NCI-H2081 (cell line): ENCODE measurements at regions not wholly inside any gene's neighbourhood (a gene's known extent, or its start where the extent isn't known, plus 50 kb on each side); places are given as distances from the start of the nearest gene placed in this dataset.

ENCODE experiments used
- DNase-seq, 2 experiments: peaks; one replicate each; lab custom pipeline; 2025; lab: John Stamatoyannopoulos, UW

DNA sequence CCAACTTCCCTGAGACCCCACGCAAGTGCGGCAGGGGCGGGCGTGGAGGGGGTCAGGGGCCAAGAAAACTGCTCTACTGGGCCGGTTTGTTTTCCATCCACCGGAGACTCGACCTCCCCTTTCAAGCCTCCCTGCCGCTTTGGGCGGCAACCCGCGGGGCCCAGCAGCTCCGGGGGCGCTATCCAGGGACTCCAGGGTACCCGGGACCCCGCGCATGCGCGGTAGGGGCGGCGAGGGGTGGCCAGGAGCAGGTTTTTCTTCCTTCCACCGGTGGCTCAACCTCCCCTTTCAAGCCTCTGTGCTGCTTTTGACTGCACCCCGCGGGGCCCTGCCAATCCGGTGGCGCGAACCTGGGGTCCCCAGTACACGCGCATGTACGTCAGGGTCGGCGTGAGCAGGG lies 323.5 kb downstream of the ALG10 start:
- DNase-seq = no peak

DNA sequence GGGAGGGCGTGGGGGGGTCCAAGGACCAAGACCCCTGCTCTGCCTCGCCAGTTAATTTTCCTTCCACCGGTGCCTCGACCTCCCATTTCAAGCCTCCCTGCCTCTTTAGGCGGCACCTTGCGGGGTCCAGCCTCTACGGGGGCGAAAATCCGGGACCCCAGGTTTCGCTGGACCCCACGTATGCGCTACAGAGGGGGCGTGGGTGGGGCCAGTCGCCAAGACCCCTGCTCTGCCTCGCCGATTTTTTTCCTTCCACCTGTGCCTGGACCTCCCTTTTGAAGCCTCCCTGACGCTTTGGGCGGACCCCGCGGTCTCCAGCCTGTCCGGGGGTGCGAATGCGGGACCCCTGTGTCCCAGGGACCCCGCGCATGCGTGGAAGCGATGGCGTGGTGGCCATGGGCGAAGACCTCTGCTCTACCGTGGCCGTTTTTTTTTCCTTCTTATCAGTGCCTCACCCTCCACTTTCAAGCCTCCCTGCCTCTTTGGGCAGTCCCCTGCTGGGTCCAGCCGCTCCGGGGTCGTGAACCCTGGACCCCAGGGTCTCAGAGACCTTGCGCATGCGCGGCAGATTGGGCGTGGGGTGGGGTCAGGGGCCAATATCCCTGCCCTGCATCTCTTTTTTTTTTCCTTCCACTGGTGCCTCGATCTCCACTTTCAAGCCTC lies 324.2 kb downstream of the ALG10 start:
- DNase-seq = no peak

DNA sequence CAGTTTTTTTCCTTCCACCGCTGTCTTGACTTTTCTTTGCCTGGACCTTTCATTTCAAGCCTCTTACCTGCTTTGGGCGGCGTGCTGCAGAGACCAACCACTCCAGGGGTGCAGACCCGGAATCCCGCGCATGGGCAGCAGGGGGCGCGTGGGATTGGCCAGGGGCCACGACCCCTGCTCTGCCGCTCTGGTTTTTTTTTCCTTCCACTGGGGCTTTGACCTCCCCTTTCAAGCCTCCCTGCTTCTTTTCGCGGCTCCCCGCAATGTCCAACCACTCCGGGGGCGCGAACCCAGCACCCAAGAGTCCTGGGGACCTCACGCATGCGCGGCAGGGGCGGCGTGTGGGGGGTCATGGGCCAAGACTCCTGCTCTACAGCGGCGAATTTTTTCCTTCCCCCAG lies 325.1 kb downstream of the ALG10 start:
- DNase-seq = no peak

GRCh38 chr12:34348064-34348463 lies 325.8 kb downstream of the ALG10 start:
- DNase-seq = no peak

GRCh38 chr12:34348836-34349672 lies 326.8 kb downstream of the ALG10 start:
- DNase-seq = no peak

DNA sequence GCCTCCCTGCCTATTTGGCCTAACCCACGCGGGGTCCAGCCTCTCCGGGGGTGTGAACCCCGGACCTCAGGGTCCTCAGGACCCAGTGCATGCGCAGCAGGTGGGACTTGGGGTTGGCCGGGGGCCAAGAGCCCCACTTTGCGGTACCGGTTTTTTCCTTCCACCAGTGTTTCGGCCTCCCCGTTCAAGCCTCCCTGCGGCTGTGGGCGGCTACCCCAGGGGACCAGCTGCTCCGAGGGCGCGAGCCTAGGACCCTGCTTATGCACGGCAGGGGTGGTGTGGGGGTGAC lies 327.3 kb downstream of the ALG10 start:
- no peak for DNase-seq

DNA sequence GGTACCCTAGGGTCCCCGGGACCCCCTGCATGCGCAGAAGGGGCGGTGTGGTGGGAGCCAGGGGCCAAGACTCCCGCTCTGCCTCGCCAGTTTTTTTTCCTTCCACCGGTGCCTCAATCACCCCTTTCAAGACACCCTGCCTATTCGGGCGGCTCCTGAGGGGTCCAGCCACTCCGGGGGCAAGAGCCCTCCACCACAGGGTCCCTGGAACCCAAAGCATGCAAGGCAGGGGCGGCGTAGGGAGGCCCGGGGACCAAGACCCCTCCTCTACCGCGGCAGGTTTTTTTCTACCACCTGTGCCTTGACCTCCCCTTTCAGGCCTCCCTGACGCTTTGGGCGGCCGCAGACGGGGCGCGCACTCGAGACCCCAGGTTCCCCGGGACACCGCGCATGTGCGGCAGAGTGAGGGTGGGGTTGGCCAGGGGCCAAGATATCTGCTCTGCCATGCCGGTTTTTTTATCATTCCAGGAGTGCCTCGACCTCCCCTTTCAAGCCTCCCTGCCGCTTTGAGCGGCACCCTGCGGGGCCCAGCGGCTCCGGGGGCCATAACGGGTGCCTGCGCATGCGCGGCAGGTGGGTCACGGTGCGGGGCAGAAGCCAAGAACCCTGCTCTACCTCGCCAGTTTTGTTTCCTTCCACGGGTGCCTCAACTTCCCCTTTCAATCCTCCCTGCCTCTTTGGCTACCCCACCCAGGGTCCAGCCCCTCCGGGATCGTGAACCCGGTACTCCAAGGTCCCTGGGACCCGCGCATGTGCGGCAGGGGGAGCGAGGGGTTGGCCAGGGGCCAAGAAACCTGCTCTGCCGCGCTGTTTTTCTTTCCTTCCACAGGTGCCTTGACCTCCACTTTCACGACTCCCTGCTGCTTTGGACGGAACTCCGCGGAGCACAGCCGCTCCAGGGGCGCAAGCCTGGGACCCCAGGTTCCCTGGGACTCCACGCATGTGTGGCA lies 328.1 kb downstream of the ALG10 start:
- DNase-seq = no peak

DNA sequence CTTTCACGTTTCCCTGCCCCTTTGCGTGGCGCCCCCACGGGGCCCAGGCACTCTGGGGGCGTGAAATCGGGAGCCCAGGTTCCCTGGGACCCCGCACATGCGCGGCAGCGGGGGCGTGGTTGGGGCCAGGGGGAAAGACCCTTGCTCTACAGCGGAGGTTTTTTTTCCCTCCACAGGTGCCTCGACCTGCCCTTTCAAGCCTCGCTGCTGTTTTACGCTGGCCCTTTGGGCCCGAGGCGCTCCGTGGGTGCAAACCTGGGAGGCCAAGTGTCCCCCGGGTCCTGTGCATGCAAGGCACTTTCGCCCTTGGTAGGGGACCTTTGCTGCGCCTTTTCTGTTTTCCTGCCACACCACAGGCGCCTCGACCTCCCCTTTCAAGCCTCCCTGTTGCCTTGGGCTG lies 329.8 kb downstream of the ALG10 start:
- no peak for DNase-seq

DNA sequence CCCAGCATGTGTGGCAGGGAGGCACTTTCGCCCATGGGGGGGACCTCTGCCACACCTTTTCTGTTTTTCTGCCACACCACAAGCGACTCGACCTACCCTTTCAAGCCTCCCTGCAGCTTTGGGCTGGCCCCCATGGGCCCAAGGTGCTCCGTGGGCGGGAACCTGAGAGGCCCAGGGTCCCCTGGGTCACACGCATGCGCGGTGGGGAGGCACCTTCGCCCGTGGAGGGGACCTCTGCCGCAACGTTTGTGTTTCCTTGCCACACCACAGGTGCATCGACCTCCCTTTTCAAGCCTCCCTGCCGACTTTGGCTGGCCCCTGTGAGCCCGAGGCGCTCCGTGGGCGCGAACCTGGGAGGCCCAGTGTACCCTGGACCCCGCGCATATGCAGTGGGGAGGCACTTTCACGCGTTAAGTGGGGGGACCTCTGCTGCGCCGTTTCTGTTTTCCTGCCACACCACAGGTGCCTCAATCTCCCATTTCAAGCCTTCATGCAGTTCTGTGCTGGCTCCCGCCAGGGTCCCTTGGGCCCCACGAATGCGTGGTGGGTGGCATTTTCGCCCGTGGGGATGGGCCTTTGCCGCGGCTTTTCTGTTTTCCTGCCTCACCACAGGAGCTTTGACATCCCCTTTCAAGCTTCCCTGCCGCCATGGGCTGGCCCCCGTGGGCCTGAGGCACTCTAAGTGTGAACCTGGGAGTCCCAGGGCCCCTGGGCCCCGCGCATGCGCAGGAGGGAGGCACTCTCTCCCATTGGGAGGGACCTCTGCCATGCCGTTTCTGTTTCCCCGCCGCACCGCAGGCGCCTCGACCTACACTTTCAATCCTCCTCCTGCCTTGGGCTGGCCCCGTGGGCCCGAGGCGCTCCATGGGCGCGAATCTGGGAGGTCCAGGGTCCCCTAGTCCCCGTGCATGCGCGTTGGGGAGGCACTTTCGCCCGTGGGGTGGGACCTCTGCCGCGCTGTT lies 332.2 kb downstream of the ALG10 start:
- DNase-seq = no peak

DNA sequence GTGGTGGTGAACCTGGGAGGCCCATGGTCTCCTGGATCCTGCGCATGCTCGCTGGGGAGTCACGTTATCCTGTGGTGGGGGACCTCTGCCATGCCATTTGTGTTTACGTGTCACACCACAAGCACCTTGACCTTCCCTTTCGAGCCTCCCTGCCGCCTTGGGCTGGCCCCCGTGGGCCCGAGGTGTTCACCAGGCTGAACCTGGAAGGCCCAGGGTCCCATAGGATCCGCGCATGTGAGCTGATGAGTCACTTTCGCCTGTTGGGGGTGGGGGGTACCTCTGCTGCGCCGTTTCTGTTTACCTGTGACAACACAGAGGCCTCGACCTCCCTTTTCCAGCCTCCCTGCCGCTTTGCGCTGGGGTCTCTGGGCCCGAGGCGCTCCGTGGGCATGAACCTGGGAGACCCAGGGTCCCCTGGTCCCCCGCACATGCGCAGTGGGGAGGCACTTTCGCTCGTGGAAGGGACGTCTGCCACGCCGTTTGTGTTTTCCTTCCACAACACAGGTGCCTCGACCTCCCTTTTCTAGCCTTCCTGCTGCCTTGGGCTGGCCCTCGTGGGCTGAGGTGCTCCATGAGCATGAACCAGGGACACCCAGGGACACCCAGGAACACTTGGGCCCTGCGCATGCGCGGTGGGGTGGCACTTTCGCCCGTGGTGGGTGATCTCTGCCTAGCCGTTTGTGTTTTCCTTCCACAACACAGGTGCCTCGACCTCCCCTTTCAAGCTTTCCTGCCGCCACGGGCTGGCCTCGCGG lies 334.1 kb downstream of the ALG10 start:
- DNase-seq = no peak

DNA sequence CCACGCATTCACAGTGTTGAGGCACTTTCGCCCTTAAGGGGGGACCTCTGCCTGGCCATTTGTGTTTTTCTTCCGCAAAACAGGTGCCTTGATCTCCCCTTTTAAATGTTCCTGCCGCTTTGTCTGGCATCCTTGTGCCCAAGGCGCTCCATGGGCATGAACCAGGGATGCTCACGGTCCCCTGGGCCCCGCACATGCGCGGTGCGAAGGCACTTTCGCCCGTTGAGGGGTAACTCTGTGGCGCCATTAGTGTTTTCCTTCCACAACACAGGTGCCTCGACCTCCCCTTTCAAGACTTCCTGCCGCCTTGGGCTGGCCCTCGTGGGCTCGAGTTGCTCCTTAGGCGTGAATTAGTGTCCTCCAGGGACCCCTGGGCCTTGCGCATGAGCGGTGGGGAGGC lies 335.5 kb downstream of the ALG10 start:
- DNase-seq = no peak

DNA sequence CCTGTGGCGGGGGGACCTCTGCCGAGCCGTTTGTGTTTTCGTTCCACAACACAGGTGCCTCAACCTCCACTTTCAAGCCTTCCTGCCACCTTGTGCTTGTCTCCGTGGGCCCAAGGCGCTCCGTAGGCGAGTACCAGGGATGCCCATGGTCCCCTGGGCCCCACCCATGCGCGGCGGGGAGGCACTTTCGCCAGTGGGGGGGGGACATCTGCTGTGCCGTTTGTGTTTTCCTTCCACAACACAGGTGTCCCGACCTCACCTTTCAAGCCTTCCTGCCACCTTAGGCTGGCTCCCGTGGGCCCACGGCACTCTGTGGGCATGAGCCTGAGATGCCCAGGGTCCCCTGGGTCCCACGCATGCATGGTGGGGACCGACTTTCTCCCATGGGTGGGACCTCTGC lies 335.9 kb downstream of the ALG10 start:
- no peak for DNase-seq

- no peak for DNase-seq
Observed at GRCh38 chr12:34361721-34362316, 339.5 kb downstream of the ALG10 start.

DNA sequence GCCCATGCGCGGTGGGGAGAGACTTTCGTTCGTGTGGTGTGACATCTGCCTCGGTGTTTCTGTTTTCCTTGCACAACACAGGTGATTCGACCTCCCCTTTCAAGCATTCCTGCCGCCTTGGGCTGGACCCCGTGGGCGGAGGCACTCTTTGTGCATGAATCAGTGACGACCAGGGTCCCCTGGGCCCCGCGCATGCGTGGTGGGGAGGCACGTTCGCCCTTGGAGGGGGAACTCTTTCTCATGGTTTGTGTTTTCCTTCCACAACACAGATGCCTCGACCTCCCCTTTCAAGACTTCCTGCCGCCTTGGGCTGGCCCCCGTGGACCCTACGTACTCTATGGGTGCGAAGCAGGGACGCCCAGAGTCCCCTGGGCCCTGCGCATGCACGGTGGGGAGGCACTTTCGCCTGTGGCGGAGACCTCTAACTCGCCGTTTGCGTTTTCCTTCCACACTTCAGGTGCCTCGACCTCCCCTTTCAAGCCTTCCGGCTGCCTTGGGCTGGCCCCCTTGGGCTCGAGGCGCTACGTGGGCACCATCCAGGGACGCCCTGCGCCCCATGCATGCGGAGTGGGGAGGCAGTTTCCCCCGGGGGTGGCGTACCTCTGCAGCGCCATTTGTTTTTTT lies 340.9 kb downstream of the ALG10 start:
- no peak for DNase-seq

GRCh38 chr12:34368079-34368478 lies 345.8 kb downstream of the ALG10 start:
- no peak for DNase-seq

DNA sequence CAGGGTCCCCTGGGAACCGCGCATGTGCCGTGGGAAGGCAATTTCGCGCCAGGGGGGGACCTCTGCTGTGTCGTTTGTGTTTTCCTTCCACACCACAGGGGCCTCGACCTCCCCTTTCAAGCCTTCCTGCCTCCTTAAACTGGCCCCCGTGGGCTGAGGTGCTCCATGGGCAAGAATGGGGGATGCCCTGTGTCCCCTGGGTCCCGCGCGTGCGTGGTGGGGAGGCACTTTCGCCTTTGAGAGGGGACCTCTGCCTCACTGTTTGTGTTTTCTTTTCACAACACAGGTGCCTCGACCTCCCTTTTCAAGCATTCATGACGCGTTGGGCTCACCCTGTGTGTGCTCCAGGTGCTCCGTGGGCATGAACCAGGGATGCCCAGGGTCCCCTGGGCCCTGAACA lies 348.8 kb downstream of the ALG10 start:
- DNase-seq = no peak

DNA sequence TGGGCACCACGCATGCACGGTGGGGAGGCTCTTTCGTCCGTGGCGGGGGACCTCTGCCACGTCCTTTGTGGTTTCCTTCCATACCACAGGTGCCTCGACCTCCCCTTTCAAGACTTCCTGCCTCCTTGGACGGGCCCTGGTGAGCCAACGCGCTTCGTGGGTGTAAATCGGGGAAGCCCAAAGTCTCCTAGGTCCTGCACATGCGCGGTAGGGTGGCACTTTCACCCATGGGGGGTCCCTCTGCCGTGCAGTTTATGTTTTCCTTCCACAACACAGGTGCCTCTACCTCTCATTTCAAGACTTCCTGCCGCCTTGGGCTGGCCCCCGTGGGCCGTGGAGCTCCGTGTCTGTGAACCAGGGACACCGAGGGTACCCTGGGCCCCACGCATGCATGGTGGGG lies 349.7 kb downstream of the ALG10 start:
- no peak for DNase-seq

DNA sequence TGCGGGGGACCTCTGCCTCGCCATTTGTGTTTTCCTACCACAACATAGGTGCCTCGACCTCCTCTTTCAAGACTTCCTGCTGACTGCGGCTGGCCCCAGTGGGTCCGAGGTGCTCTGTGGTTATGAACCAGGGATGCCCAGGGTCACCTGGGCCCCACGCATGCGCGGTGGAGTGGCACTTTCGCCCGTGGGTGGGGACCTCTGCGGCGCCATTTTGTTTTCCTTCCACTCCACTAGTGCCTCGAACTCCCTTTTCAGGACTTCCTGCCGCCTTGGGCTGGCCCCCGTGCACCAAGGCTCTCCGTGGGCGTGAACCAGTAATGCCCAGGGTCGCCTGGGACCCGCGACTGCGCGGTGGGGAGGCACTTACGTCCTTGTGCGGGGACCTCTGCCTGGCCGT lies 351.6 kb downstream of the ALG10 start:
- no peak for DNase-seq

DNA sequence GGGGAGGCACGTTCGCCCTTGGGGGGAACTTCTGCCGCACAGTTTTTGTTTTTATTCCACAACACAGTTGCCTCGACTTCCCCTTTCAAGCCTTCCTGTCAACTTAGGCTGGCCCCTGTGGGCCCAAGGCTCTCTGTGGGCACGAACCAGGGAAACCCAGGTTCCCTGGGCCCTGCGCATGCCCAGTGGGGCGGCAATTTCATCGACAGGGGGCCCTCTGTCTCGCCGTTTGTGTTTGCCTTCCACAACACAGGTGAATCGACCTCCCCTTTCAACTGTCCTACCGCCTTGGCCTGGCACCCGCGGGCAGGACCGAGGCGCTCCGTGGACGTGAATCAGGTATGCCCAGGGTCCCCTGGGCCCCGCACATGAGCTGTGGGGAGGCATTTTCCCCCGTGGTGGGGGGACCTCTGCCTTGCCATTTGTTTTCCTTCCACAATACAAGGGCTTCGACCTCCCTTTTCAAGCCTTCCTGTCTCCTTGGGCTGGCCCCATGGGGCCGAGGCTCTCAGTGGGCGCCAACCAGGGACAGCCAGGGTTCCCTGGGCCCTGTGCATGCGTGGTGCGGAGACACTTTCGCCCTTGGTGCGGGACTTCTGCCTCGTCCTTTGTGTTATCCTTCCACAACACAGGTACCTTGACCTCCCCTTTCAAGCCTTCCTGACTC lies 354.0 kb downstream of the ALG10 start:
- no peak for DNase-seq
